Astrocyte (in vitro differentiated cells and primary cell): ENCODE measurements at regions not wholly inside any gene's neighbourhood (a gene's known extent, or its start where the extent isn't known, plus 50 kb on each side); places are given as distances from the start of the nearest gene placed in this dataset.

ENCODE experiments used
- DNase-seq: peaks from one replicate; pipeline ENCODE4 v3.0.0-alpha.2; 2010; ENCODE audit warnings: low read depth
- FAIRE-seq: peaks from 2 replicates; lab custom pipeline; 2011; peaks lifted over from hg19 to GRCh38; lab: Jason Lieb, UNC
- H2AFZ ChIP-seq: 2 replicates; pipeline ENCODE4 v1.6.0; 2012; ENCODE audit warnings: low read depth, low read length, inconsistent platforms
- H3K27ac ChIP-seq: 2 replicates; pipeline ENCODE4 v1.5.1; 2011; ENCODE audit warnings: low read depth, low read length, inconsistent platforms
- H3K27me3 ChIP-seq: 2 replicates; pipeline ENCODE4 v1.6.0; 2011; ENCODE audit warnings: low read length, inconsistent platforms; ENCODE audit not compliant: insufficient read depth
- H3K36me3 ChIP-seq: 2 replicates; pipeline ENCODE4 v1.5.1; 2011; ENCODE audit warnings: low read length, inconsistent platforms; ENCODE audit not compliant: insufficient read depth
- H3K4me1 ChIP-seq: 2 replicates; pipeline ENCODE4 v1.5.1; 2011; ENCODE audit warnings: low read length, inconsistent platforms; ENCODE audit not compliant: insufficient read depth
- H3K4me2 ChIP-seq: 2 replicates; pipeline ENCODE4 v1.6.0; 2012; ENCODE audit warnings: low read length, inconsistent platforms
- H3K4me3 ChIP-seq: 2 replicates; pipeline ENCODE4 v1.5.1; 2011; ENCODE audit warnings: low read depth, mild to moderate bottlenecking, low read length, inconsistent platforms; ENCODE audit not compliant: insufficient read depth
- H3K79me2 ChIP-seq: 2 replicates; pipeline ENCODE4 v1.6.0; 2012; ENCODE audit warnings: mild to moderate bottlenecking, low read length, inconsistent platforms; ENCODE audit not compliant: insufficient read depth
- H3K9ac ChIP-seq: 2 replicates; pipeline ENCODE4 v1.6.0; 2012; ENCODE audit warnings: mild to moderate bottlenecking, low read length, inconsistent platforms
- H3K9me3 ChIP-seq: 2 replicates; pipeline ENCODE4 v1.5.1; 2012; ENCODE audit warnings: low read depth, mild to moderate bottlenecking, low read length, inconsistent platforms; ENCODE audit not compliant: insufficient read depth
- H4K20me1 ChIP-seq: 2 replicates; pipeline ENCODE4 v1.6.0; 2012; ENCODE audit warnings: low read length, inconsistent platforms; ENCODE audit not compliant: insufficient read depth
- H3K27ac Mint-ChIP-seq: one replicate; pipeline ENCODE4 v1.8.0; 2021; ENCODE audit warnings: mild to moderate bottlenecking, mixed read lengths; ENCODE audit not compliant: unreplicated experiment
- H3K27me3 Mint-ChIP-seq: one replicate; pipeline ENCODE4 v1.8.0; 2021; ENCODE audit warnings: low read depth, mixed read lengths; ENCODE audit not compliant: unreplicated experiment
- H3K36me3 Mint-ChIP-seq: one replicate; pipeline ENCODE4 v1.8.0; 2021; ENCODE audit warnings: low read depth, mixed read lengths; ENCODE audit not compliant: unreplicated experiment
- H3K4me1 Mint-ChIP-seq: one replicate; pipeline ENCODE4 v1.8.0; 2021; ENCODE audit warnings: low read depth, mixed read lengths; ENCODE audit not compliant: unreplicated experiment
- H3K4me3 Mint-ChIP-seq: one replicate; pipeline ENCODE4 v1.8.0; 2021; ENCODE audit warnings: mild to moderate bottlenecking, moderate library complexity, mixed read lengths; ENCODE audit not compliant: unreplicated experiment
- H3K9me3 Mint-ChIP-seq: one replicate; pipeline ENCODE4 v1.8.0; 2021; ENCODE audit warnings: mild to moderate bottlenecking, mixed read lengths; ENCODE audit not compliant: unreplicated experiment
- CTCF ChIP-seq: IDR thresholded peaks from 2 replicates; pipeline ENCODE4 v1.5.1; 2011; ENCODE audit warnings: low read depth, mild to moderate bottlenecking, inconsistent platforms, low read length, moderate library complexity; ENCODE audit not compliant: insufficient read depth
- EZH2 ChIP-seq: IDR thresholded peaks from 2 replicates; pipeline ENCODE4 v1.6.1; 2012; ENCODE audit warnings: mild to moderate bottlenecking, low read length, inconsistent platforms; ENCODE audit not compliant: insufficient read depth

- Histone ChIP-seq H4K20me1 (no peaks in the 10 kb centered on the region), H3K27ac (no peak overlapping the region), H3K79me2 (no peaks in the 10 kb centered on the region), H3K9ac (no peak overlapping the region), H3K4me2 (no peak overlapping the region), H3K36me3 (no peaks in the 10 kb centered on the region), H3K4me1 (no peaks in the 10 kb centered on the region), H3K27me3 (no peaks in the 10 kb centered on the region), H3K9me3 (peaks cover 3% of the 10 kb centered on the region), H2AFZ (no peak overlapping the region), H3K4me3 (no peak overlapping the region)
- no peak for TF ChIP-seq CTCF
- TF ChIP-seq EZH2 = no peak
- Mint-ChIP-seq H3K27ac (no peak overlapping the region), H3K27me3 (no peaks in the 10 kb centered on the region), H3K4me3 (no peak overlapping the region), H3K9me3 (peaks cover 2% of the 10 kb centered on the region), H3K4me1 (no peaks in the 10 kb centered on the region), H3K36me3 (no peaks in the 10 kb centered on the region)
- DNase-seq (no peak), FAIRE-seq (no peak)
These were observed 1950.4 kb downstream of the SUCLG1 start for GRCh38 chr2:82508702-82509101.

GRCh38 chr2:82507657-82508056 lies 1951.4 kb downstream of the SUCLG1 start:
- no peaks in the 10 kb centered on the region for H3K27me3 Mint-ChIP-seq
- H3K27ac Mint-ChIP-seq = no peak overlapping the region
- TF ChIP-seq EZH2 (no peak), CTCF (no peak)
- Histone ChIP-seq H3K4me3 (no peak overlapping the region), H3K27ac (no peak overlapping the region), H3K27me3 (no peaks in the 10 kb centered on the region), H3K9me3 (peaks cover 3% of the 10 kb centered on the region), H2AFZ (no peak overlapping the region), H3K9ac (no peak overlapping the region), H3K79me2 (no peaks in the 10 kb centered on the region), H3K36me3 (no peaks in the 10 kb centered on the region), H4K20me1 (no peaks in the 10 kb centered on the region), H3K4me1 (no peaks in the 10 kb centered on the region), H3K4me2 (no peak overlapping the region)
- FAIRE-seq = no peak
- no peaks in the 10 kb centered on the region for H3K36me3 Mint-ChIP-seq
- DNase-seq = no peak
- peaks cover 6% of the 10 kb centered on the region for H3K9me3 Mint-ChIP-seq
- H3K4me3 Mint-ChIP-seq = no peak overlapping the region
- H3K4me1 Mint-ChIP-seq = no peaks in the 10 kb centered on the region

- Histone ChIP-seq H3K9me3 (peaks cover 3% of the 10 kb centered on the region), H3K9ac (no peak overlapping the region), H2AFZ (no peak overlapping the region), H3K4me2 (no peak overlapping the region), H3K27me3 (no peaks in the 10 kb centered on the region), H3K36me3 (no peaks in the 10 kb centered on the region), H3K27ac (no peak overlapping the region), H3K4me1 (no peaks in the 10 kb centered on the region), H3K79me2 (no peaks in the 10 kb centered on the region), H3K4me3 (no peak overlapping the region), H4K20me1 (no peaks in the 10 kb centered on the region)
- Mint-ChIP-seq H3K9me3 (peaks cover 17% of the 10 kb centered on the region), H3K27ac (no peak overlapping the region), H3K36me3 (no peaks in the 10 kb centered on the region), H3K4me3 (no peak overlapping the region), H3K4me1 (no peaks in the 10 kb centered on the region), H3K27me3 (no peaks in the 10 kb centered on the region)
- FAIRE-seq (no peak), DNase-seq (no peak)
- no peak for TF ChIP-seq CTCF
- no peak for TF ChIP-seq EZH2
These were observed 1957.9 kb downstream of the SUCLG1 start for GRCh38 chr2:82501217-82501616.
